ENCODE measurements at regions not wholly inside any gene's neighbourhood (a gene's known extent, or its start where the extent isn't known, plus 50 kb on each side); places are given as distances from the start of the nearest gene placed in this dataset.

GRCh38 chr21:25220169-25220568 is 387.1 kb downstream of the MRPL39 start:
- TF ChIP-seq CTCF (IDR thresholded peaks at IDR 0.05; ENCODE audit: borderline replicate concordance, extremely low read depth, low read length, poor library complexity, severe bottlenecking) (no peak), EZH2 (IDR thresholded peaks at IDR 0.05; ENCODE audit: borderline replicate concordance, low read depth, low read length, severe bottlenecking) (no peak)

All from DND-41 (cell line).